Renal cortical epithelial cell (primary cell): ENCODE measurements at regions not wholly inside any gene's neighbourhood (a gene's known extent, or its start where the extent isn't known, plus 50 kb on each side); places are given as distances from the start of the nearest gene placed in this dataset.

Source experiments
- DNase-seq: peaks from one replicate; pipeline ENCODE4 v3.0.0-alpha.2; 2011; ENCODE audit warnings: low read depth

GRCh38 chr13:78426183-78426582 lies 177.2 kb downstream of the POU4F1 start:
- DNase-seq, result no peak

DNA sequence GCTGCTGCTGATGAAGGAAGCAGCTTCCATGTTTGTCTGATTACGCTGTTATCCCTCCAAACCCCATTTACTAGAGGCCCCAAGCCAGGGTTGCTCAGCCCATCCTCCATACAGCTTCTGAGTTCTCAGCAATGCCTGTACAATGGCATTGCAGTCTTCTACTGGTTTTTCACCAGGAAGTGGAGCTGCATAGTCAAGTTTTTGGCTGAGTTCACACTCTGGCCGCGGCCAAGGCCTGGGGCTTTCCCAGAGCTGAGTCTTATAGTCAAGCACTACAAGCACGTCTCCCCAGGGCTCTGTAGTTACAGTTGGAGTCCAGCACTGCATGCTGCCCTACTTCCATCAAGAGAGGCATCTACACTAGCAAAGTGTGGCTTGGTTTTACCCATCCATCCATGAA lies 182.5 kb downstream of the POU4F1 start:
- no peak for DNase-seq

DNA sequence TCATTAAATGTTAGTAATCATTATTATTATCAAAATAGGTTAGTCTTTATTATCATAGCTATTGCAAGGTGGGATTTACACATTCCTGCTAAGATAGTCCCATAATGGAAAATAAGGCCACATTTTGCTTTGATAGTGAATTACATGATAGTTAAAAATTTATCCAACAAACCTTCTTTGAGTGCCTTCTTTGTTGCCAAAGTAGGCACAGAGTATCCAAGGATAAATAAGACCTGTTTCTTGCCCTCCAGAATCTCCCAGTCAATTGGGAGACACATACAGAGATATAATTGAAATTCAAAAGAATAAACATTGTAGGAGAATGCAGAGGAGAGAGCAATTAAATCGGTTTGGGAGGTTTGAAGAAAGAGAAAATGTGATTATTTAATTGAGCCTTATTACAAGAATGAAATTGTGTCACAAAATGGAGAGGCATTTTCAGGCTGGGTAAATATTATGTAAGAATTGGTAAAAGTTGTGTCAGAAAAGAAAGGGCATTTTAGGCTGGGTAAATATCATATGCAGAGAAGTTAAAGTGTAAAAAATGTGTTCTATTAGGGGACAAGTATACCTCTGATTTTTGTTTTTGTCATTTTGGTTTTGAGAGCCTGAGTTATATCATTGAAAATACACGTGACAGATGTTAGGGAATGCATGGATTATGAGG lies 189.3 kb downstream of the POU4F1 start:
- no peak for DNase-seq

GRCh38 chr13:78410847-78411246 lies 192.5 kb downstream of the POU4F1 start:
- no peak for DNase-seq

DNA sequence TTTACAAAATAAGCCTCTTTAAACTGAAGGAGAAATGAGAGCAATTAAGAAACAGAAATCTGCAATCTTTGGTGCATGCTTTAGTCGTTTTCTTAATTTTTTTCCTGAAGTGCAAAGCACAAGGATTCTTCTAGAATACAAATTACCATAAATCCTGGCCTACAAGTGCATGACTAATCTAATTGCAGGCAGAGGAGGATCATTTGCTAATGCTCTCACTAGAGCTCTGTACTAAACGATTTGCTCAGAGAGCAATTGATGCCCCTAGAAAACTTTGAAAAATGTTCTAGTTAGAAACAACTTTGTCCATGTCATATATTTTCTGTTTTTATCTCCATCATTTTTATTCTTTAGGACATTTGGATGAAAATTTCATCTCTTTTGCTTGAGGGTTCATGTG lies 193.2 kb downstream of the POU4F1 start:
- no peak for DNase-seq

- no peak for DNase-seq
Observed at GRCh38 chr13:78409172-78409571, 194.2 kb downstream of the POU4F1 start.

DNA sequence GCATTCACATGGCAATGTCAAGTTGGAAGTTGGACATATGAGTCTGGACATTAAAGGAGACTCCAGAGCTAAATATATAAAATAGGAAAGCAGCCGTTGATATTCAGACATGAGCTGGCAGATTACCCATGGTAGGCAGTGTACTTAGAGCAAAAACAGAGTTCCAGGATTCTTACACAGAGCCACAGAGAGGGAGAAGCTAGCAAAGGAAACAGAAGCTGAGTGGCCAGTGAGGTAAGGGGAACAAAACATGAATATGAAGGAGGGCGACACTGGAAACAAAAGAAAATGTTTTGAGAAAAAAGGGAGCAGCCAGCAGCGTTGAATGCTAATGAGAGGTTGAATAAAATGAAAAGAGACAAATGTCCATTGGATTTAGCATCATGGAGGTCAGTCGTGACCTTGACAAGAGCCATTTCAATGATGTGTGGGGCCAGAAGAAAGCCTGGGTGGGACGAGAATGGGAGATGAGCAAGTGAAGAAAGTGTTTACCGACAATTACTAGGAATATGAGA lies 198.4 kb downstream of the POU4F1 start:
- no peak for DNase-seq

DNA sequence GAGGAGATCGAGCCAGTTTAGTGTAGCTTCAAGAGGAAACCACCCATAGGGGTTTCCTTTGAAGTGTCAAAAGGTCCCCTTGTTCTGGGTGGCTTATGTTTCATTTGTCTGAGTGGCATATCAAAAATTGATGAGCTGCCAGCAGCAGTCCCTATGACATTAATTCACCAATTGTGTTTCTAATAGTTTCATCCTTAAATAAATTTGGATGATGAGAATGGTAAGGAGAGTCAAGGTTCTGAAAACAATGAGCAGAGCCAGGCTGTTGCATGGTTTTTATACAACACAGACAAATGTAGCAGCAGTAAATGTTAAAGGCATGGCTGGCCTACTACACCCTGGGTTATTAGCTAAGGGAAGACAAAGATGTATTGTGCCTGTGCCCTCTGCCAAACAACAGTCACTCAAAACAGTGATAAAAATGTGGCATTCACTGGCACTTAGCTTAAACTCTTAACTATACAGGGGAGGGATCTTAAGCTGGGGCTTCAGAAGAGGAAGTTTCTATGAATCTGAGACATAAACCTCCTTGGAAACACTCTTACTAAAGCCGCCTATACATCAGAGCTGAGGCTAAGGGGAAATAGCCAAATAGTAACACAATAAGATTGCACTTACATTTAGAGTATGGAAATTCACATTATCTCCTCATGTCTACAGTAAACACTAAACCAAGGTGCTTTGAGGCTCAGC lies 200.5 kb downstream of the POU4F1 start:
- DNase-seq, result no peak

DNA sequence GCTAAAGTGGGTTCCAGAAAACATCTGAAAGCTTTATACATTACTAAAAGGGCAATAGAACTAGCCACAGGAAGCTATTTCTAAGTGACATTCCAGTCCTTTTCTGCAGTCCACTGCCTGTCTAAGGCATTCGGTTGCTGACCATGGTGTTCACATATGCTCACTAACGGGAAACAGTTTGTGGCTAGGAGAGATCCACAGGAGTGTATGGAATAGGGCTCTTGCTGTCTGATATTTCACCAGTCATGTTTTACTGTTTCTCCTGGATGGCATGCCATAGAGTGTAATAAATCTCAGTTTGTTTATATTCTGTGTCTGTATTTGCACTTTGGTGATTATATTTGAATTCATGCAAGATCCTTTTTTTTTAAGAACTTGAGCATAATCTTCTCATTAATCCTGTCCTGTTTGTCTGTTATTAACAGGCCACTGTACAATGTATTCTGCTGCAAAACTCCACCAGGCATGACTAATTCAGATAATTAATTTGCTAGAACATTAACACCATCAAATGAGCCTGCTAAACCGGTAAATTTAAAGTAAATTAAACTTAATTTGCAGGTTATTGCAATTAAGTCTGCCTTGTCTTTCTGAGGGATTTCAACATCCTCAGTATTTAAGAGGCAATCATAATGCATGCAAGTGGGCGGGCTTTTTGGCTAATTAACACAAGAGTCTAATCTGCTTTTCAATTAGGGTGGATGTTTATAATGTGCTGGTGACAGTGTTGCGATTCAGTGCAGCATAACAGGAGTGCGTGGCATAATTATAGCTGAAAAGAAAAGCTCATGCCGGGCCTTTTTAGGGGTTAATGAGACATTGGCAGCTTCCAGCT lies 201.3 kb downstream of the POU4F1 start:
- no peak for DNase-seq

- DNase-seq, result no peak
Observed at GRCh38 chr13:78398743-78399410, 204.5 kb downstream of the POU4F1 start.

- DNase-seq, result peak; percentile 2
Observed at GRCh38 chr13:78393286-78394142, 209.8 kb downstream of the POU4F1 start.

DNA sequence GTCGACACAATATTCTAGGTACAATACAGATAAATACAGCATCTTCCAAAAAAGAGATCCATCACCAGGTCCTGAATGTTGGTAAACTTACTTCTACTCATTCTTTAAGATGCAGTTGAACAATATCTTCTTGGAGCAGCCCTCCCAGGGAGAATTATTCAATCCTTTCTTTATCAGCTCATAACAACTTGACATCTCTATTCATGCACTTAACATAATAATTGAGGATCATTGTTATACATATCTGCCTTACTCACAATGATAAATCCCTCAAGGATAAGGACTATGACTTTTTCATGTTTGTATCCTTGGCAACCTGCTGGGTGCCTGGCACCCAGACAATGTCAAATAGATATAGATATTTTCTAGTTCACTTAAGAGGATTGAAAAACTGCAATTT lies 219.5 kb downstream of the POU4F1 start:
- no peak for DNase-seq

DNA sequence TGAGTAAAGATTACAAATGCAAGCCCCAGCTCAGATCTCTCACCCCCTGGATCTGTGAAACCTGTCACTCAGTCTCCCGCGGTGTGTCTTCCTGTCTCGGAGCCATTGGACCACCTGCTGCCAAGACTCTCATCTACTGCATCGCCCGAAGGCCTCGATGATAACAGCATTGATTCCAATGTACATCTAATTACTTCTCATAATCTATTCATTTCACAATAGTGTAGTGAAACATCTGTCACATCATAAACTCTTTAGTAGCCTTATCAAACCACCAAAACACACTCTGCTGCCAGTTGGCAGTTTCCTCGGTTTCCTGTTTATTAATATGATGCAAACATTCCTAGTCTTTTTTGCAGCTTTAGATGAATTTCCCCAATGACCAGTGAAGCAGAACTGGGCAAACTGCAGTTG lies 220.3 kb downstream of the POU4F1 start:
- DNase-seq, result no peak

- no peak for DNase-seq
Observed at GRCh38 chr13:78382491-78382890, 220.9 kb downstream of the POU4F1 start.

DNA sequence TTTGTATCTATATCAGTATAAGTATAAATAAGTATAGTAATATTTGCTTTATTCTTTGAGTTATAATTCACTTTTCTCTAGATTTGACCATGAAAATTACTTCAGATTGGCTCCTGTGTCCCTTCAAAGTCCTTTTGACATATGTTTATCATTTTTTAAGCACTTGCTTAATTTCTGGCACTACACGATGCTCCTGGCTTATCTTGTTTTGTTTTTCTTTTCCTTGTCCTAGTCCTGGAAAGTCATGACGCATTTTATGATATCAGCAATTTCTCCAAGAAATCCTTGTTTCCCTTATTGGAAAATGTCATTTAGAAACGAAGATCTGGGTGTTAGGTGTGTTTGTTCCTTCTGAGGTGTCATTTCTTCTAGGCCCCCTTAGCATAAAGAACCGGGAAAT lies 226.5 kb downstream of the POU4F1 start:
- DNase-seq, result no peak

DNA sequence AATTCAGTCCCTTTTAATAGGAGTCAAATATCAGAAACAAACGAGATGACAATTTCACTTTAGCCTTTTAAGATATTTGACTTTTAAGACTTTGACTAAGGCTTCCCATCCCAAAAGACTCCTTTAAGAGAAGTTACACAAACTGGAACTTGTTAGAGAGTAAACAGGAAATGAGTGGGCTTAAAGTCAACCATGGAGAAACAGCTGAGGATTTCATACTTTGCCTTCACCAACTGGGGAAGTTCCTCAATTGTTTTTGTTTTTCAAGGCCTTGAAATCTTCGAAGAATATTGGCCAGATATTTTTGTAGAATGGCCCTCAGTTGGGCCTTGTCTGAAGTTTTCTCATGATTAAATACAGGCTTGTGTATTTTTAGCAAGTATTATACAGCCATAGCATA lies 227.3 kb downstream of the POU4F1 start:
- no peak for DNase-seq

DNA sequence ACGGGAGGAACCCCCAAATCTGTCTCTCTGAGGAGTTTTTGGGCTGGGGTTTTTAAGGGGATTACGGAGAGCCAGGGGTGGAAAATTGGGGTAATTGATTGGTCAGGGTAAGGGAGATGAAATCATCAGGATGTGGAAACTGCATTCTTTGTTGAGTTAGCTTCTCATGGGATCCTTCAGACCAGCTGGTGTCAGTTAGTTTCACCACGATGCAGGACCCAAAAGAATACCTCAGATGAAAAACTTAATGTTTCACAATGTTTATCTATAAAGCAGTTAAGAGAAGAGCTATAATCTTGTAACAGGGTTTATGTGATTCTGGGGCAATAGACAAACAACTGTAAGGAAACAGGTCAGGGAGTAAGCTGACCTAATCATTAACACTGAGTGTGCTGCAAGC lies 230.8 kb downstream of the POU4F1 start:
- no peak for DNase-seq

DNA sequence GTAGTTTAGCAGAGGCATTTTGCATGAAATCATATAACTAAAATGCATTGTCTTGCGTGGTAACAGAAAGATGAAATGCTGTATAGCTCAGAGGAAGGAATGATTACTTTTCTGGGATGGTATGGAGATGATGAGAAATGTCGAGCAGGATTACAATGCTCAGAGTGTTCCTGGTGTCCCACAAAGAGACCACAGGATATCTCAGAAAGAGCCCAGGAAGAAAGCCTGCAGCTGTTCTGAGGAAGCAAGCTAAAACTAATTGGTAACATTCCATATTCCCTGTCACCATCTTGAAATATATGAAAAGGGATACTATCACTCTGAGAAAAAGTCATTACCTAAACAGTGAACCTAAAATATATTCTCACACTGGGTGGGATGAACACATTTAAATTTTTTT lies 233.1 kb downstream of the POU4F1 start:
- DNase-seq, result no peak

- DNase-seq, result no peak
Observed at GRCh38 chr13:78364711-78365110, 238.6 kb downstream of the POU4F1 start.

DNA sequence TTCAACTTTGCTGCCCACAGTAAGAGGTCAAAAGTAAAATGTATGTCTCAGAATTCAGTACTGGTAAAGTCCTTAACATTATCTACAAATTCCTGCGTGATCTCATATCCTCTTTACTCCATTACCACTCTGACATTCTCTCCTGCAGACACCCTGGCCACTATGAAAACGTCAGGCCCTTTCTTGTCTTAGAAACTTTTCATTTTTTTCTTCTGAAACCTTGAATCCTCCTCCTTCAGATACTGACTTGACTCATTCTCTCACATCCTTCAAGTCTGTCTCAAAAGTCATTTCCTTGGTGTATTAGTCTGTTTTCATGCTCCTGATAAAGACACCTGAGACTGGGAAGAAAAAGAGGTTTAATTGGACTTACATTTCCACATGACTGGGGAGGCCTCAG lies 262.3 kb downstream of the POU4F1 start:
- no peak for DNase-seq

GRCh38 chr13:78339927-78340326 lies 263.4 kb downstream of the POU4F1 start:
- no peak for DNase-seq
